ENCODE measurements at regions not wholly inside any gene's neighbourhood (a gene's known extent, or its start where the extent isn't known, plus 50 kb on each side); places are given as distances from the start of the nearest gene placed in this dataset.

GRCh38 chr11:29373725-29374124 lies 643.1 kb downstream of the KCNA4 start:
- TF ChIP-seq CTCF (IDR thresholded peaks at IDR 0.05; ENCODE audit: insufficient read depth, low read length) (no peak), POLR2AphosphoS5 (IDR thresholded peaks at IDR 0.05; ENCODE audit: low read depth) (no peak), SPI1 (IDR thresholded peaks at IDR 0.05; ENCODE audit: borderline replicate concordance, low read depth) (no peak), GABPA (IDR thresholded peaks at IDR 0.05; ENCODE audit: low read depth) (no peak), REST (IDR thresholded peaks at IDR 0.05; ENCODE audit: insufficient replicate concordance, low read depth) (no peak)

All from HL-60 (cell line).